ENCODE measurements at regions not wholly inside any gene's neighbourhood (a gene's known extent, or its start where the extent isn't known, plus 50 kb on each side); places are given as distances from the start of the nearest gene placed in this dataset.

DNA sequence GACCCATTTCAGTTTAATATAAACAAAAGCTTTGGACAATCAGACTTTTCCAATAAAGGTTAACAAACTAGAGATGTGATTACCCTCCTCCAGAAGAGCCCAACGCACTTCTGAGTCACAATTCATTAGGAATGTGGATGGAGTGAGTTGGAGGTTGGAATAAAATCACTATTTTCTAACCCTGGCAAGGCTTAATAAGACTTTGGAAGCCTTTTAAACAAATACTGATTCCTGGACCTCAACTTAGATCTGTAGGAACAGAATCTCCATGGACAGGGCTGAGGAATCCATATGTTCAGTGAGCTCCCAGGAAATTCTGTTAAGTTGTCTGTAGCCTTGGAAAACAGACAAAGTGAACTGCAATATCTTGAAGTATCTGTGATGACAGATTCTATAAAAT is 233.5 kb upstream of the ELL2 start:
- no peak overlapping the region for H3K27ac ChIP-seq
- DNase-seq, result no peak
- H3K9me3 ChIP-seq, result no peaks in the 10 kb centered on the region
- no peak overlapping the region for H3K4me3 ChIP-seq
- H3K36me3 ChIP-seq, result no peaks in the 10 kb centered on the region
- peaks cover 0 to 6% (median 0%) of the 10 kb centered on the region in 4 donors for H3K4me1 ChIP-seq
- 82 to 89% methylated on average over 1 of the region's 1 CpG for WGBS, 2 donors
- intact Hi-C loops (cut with DNase I), result no loop called here
- H3K27me3 ChIP-seq, result no peaks in the 10 kb centered on the region
- TF ChIP-seq POLR2A (IDR thresholded peaks at IDR 0.05) (no peak), POLR2AphosphoS5 (IDR thresholded peaks at IDR 0.05) (no peak), EP300 (IDR thresholded peaks at IDR 0.05) (no peak)
- TF ChIP-seq, protein P1, sequence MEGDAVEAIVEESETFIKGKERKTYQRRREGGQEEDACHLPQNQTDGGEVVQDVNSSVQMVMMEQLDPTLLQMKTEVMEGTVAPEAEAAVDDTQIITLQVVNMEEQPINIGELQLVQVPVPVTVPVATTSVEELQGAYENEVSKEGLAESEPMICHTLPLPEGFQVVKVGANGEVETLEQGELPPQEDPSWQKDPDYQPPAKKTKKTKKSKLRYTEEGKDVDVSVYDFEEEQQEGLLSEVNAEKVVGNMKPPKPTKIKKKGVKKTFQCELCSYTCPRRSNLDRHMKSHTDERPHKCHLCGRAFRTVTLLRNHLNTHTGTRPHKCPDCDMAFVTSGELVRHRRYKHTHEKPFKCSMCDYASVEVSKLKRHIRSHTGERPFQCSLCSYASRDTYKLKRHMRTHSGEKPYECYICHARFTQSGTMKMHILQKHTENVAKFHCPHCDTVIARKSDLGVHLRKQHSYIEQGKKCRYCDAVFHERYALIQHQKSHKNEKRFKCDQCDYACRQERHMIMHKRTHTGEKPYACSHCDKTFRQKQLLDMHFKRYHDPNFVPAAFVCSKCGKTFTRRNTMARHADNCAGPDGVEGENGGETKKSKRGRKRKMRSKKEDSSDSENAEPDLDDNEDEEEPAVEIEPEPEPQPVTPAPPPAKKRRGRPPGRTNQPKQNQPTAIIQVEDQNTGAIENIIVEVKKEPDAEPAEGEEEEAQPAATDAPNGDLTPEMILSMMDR (IDR thresholded peaks at IDR 0.05), result no peak

DNA sequence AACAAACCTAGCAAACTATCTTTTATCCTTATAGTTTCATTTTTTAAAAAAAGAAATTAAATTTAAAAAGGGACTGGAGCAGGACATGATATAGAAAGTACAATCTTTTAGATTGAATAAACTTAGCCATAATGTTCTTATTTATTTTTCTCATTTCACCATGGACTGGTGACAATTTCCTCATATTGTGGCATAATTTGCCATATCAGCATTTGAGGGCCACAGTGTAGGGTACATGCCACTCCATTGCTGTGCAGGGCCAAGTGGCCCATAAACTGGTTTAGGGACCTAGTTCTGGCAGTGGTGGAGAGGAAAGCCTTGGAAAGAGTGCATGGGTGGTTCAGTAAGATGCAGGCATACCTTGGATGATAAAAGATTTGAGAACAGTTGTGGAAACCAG is 232.9 kb upstream of the ELL2 start:
- H3K27me3 ChIP-seq, result no peaks in the 10 kb centered on the region
- H3K4me1 ChIP-seq, result peaks cover 0 to 6% (median 0%) of the 10 kb centered on the region in 4 donors
- H3K9me3 ChIP-seq, result no peaks in the 10 kb centered on the region
- H3K36me3 ChIP-seq, result no peaks in the 10 kb centered on the region
- intact Hi-C loops (cut with DNase I), result no loop called here
- H3K27ac ChIP-seq, result no peak overlapping the region
- no peak overlapping the region for H3K4me3 ChIP-seq
- TF ChIP-seq POLR2AphosphoS5 (IDR thresholded peaks at IDR 0.05), result no peak
- TF ChIP-seq, protein P1 (IDR thresholded peaks at IDR 0.05), result no peak
- TF ChIP-seq POLR2A (IDR thresholded peaks at IDR 0.05), result no peak
- no peak for TF ChIP-seq EP300 (IDR thresholded peaks at IDR 0.05)
- no peak for DNase-seq

DNA sequence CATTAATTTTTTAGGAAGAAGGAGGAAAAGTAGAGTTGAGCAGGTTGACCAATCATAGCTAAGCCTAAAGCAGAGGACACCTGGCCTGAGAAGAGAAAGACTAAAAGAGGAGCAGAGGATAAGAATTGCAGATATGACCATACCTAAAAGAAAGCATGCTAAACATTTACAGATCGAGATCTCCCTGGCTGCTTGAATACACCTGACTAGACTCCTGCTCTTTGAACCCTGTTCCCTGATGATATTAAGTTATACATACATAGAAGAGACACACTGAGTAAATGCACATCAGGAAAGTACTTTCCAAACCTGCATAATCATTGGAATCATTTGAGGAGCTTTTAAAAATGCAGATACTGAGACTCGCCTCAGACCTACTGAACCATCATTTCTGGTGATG is 232.3 kb upstream of the ELL2 start:
- intact Hi-C loops (cut with DNase I), result no loop called here
- H3K4me3 ChIP-seq, result no peak overlapping the region

DNA sequence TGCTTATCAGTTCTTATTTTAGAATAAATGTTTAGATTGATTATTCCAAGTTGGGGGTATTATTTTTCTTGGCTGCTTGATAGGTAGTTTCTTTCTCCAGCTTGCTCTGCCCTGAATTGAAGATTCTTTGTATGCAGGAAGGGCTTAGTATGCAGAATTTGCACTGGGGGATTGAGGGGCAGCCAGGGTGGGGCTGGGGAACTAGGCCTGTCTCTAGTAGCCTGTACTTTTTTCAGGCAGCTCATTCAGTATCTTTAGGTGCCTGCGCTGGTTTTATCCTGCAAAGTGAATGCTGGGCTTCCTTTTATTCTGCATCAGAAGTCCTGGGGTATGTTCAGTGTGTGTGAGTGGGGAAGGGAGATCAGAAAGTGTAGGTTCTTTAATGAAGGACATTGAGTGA is 228.3 kb upstream of the ELL2 start:
- H3K9me3 ChIP-seq, result peaks cover 0 to 4% (median 0%) of the 10 kb centered on the region in 4 donors
- no peaks in the 10 kb centered on the region for H3K27me3 ChIP-seq
- intact Hi-C loops (cut with DNase I), result no loop called here
- H3K27ac ChIP-seq, result no peak overlapping the region
- no peak overlapping the region for H3K4me3 ChIP-seq
- peaks cover 0 to 3% (median 0%) of the 10 kb centered on the region in 4 donors for H3K4me1 ChIP-seq
- no peaks in the 10 kb centered on the region for H3K36me3 ChIP-seq
- 98 to 99% methylated on average over 1 of the region's 1 CpG for WGBS, 2 donors
- DNase-seq, result no peak
- no peak for TF ChIP-seq POLR2A (IDR thresholded peaks at IDR 0.05)
- TF ChIP-seq POLR2AphosphoS5 (IDR thresholded peaks at IDR 0.05), result no peak
- TF ChIP-seq, protein P1 (IDR thresholded peaks at IDR 0.05), result no peak
- TF ChIP-seq EP300 (IDR thresholded peaks at IDR 0.05), result no peak

More for the DNA sequence above, 232.3 kb upstream of the ELL2 start:
- Histone ChIP-seq H3K9me3 (no peaks in the 10 kb centered on the region), H3K36me3 (no peaks in the 10 kb centered on the region), H3K27me3 (no peaks in the 10 kb centered on the region), H3K4me1 (peaks cover 0 to 6% (median 0%) of the 10 kb centered on the region in 4 donors), H3K27ac (no peak overlapping the region)
- no peak for DNase-seq
- TF ChIP-seq POLR2A (IDR thresholded peaks at IDR 0.05), result no peak
- TF ChIP-seq, protein P1 (IDR thresholded peaks at IDR 0.05), result no peak
- TF ChIP-seq POLR2AphosphoS5 (IDR thresholded peaks at IDR 0.05), result no peak
- TF ChIP-seq EP300 (IDR thresholded peaks at IDR 0.05), result no peak
- 45 to 86% methylated on average over 2 of the region's 2 CpGs for WGBS, 2 donors

All from sigmoid colon (tissue), 6 donors.